ENCODE measurements at regions not wholly inside any gene's neighbourhood (a gene's known extent, or its start where the extent isn't known, plus 50 kb on each side); places are given as distances from the start of the nearest gene placed in this dataset.
A peak's percentile ranks its signal among the peaks of the same experiment; 100 is the strongest.

- intact Hi-C loops (cut with DNase I) = no loop called here
- DNase-seq (ENCODE audit: missing footprints) = no peak
- ATAC-seq = no peak
Observed at GRCh38 chr5:68161156-68161555, 54.4 kb upstream of the PIK3R1 start.

GRCh38 chr5:68159224-68159951 lies 56.2 kb upstream of the PIK3R1 start:
- intact Hi-C loops (cut with DNase I) = no loop called here
- peak; percentile 86 for ATAC-seq
- DNase-seq (ENCODE audit: missing footprints) = no peak

- no peak for ATAC-seq
- no peak for DNase-seq (ENCODE audit: missing footprints)
- intact Hi-C loops (cut with DNase I) = no loop called here
Observed at GRCh38 chr5:68155940-68156339, 59.6 kb upstream of the PIK3R1 start.

- intact Hi-C loops (cut with DNase I) = no loop called here
- DNase-seq (ENCODE audit: missing footprints) = no peak
- no peak for ATAC-seq
Observed at GRCh38 chr5:68154119-68154857, 61.3 kb upstream of the PIK3R1 start.

- intact Hi-C loops (cut with DNase I) = no loop called here
- no peak for ATAC-seq
- no peak for DNase-seq (ENCODE audit: missing footprints)
Observed at GRCh38 chr5:68151812-68152211, 63.7 kb upstream of the PIK3R1 start.

GRCh38 chr5:68149189-68149588 lies 66.4 kb upstream of the PIK3R1 start:
- DNase-seq (ENCODE audit: missing footprints) = no peak
- ATAC-seq = peak; percentile 23
- intact Hi-C loops (cut with DNase I) = no loop called here

- DNase-seq (ENCODE audit: missing footprints) (no peak), ATAC-seq (no peak)
- intact Hi-C loops (cut with DNase I) = no loop called here
Observed at GRCh38 chr5:68148096-68148495, 67.5 kb upstream of the PIK3R1 start.

- intact Hi-C loops (cut with DNase I) = no loop called here
- no peak for ATAC-seq
Observed at GRCh38 chr5:68147659-68148058, 67.9 kb upstream of the PIK3R1 start.

GRCh38 chr5:68141494-68141893 lies 74.1 kb upstream of the PIK3R1 start:
- ATAC-seq (no peak), DNase-seq (ENCODE audit: missing footprints) (no peak)
- intact Hi-C loops (cut with DNase I) = no loop called here

More at GRCh38 chr5:68147659-68148058, 67.9 kb upstream of the PIK3R1 start:
- DNase-seq (ENCODE audit: missing footprints) = no peak

GRCh38 chr5:68140763-68141162 lies 74.8 kb upstream of the PIK3R1 start:
- ATAC-seq = no peak
- intact Hi-C loops (cut with DNase I) = no loop called here
- no peak for DNase-seq (ENCODE audit: missing footprints)

- intact Hi-C loops (cut with DNase I) = no loop called here
- no peak for DNase-seq (ENCODE audit: missing footprints)
- ATAC-seq = no peak
Observed at GRCh38 chr5:68139611-68140441, 75.7 kb upstream of the PIK3R1 start.

GRCh38 chr5:68137511-68138140 lies 77.9 kb upstream of the PIK3R1 start:
- DNase-seq (ENCODE audit: missing footprints) = peak; percentile 70
- intact Hi-C loops (cut with DNase I) = no loop called here

GRCh38 chr5:68134669-68135313 lies 80.8 kb upstream of the PIK3R1 start:
- intact Hi-C loops (cut with DNase I) = no loop called here
- no peak for DNase-seq (ENCODE audit: missing footprints)
- ATAC-seq = no peak

More at GRCh38 chr5:68137511-68138140, 77.9 kb upstream of the PIK3R1 start:
- peak; percentile 32 for ATAC-seq

- ATAC-seq = no peak
- no peak for DNase-seq (ENCODE audit: missing footprints)
- intact Hi-C loops (cut with DNase I) = no loop called here
Observed at GRCh38 chr5:68134033-68134668, 81.4 kb upstream of the PIK3R1 start.

- no peak for DNase-seq (ENCODE audit: missing footprints)
- intact Hi-C loops (cut with DNase I) = no loop called here
- ATAC-seq = no peak
Observed at GRCh38 chr5:68130253-68130652, 85.3 kb upstream of the PIK3R1 start.

- DNase-seq (ENCODE audit: missing footprints) (no peak), ATAC-seq (no peak)
- intact Hi-C loops (cut with DNase I) = no loop called here
Observed at GRCh38 chr5:68129364-68129763, 86.2 kb upstream of the PIK3R1 start.

- intact Hi-C loops (cut with DNase I) = no loop called here
- ATAC-seq = peak; percentile 21
- DNase-seq (ENCODE audit: missing footprints) = no peak
Observed at GRCh38 chr5:68126886-68127285, 88.7 kb upstream of the PIK3R1 start.

All from Right ventricle myocardium inferior (tissue), 1 donor.